ENCODE measurements at regions not wholly inside any gene's neighbourhood (a gene's known extent, or its start where the extent isn't known, plus 50 kb on each side); places are given as distances from the start of the nearest gene placed in this dataset.
"Not testable (repeated sequence)": the region's sequence is repeated elsewhere in the genome, so short reads cannot be mapped to it uniquely, and the experiment has no call there.

DNA sequence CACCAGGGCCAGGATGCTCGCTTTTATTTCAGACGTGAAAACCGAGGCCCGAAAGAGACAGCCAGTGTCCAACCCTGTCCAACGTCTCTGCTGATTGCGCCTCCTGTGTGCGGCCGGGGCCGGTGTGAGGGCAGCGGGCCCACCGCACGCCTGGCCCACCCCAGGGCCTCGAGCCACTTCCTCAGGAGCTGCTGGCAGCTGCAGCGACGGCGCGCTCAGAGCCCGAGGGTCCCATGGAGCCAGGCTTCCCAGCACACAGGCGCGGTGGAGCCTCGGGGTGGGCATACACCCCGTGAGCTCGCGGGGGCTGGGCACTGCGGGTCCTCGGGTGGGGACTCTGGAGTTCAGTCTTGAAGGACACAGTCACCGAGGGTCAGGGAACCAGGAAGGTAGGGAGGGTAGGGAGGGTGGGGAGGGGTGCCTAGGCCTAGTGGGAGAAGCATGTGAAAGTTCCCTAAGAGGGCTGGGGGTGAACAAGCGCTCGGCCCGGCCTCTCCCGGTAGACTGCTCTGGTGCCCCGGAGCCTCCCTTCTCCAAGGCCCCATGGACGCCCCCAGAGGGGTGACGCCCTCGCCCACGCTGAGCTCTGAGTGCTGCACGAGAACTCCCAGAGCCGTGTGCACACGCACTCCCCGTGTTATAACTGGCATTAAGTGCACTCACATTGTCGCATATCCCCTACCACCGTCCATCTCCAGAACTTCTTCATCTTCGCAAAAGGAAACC, 1547.2 kb downstream of the RPIA start:
- not testable (repeated sequence) for DNase-seq

DNA sequence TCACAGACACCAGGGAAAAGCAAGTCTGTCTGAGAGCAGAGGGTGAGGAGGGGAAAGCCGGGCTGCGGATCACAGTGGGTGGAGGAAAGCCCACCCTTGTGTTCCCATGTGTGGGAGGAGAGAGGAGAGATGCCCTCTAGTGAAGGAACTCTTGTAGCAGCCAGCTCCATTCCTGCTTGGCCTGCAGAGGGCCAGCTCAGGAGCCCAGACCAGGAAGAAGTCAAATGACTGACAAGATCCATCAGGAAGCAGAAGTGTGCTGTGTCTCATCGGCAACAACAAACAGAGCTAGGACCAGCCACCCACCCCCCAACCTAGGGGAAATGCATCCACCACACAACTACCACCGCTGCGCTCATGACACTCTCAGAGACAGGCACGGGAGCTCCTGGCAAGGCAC, 1548.3 kb downstream of the RPIA start:
- not testable (repeated sequence) for DNase-seq

DNA sequence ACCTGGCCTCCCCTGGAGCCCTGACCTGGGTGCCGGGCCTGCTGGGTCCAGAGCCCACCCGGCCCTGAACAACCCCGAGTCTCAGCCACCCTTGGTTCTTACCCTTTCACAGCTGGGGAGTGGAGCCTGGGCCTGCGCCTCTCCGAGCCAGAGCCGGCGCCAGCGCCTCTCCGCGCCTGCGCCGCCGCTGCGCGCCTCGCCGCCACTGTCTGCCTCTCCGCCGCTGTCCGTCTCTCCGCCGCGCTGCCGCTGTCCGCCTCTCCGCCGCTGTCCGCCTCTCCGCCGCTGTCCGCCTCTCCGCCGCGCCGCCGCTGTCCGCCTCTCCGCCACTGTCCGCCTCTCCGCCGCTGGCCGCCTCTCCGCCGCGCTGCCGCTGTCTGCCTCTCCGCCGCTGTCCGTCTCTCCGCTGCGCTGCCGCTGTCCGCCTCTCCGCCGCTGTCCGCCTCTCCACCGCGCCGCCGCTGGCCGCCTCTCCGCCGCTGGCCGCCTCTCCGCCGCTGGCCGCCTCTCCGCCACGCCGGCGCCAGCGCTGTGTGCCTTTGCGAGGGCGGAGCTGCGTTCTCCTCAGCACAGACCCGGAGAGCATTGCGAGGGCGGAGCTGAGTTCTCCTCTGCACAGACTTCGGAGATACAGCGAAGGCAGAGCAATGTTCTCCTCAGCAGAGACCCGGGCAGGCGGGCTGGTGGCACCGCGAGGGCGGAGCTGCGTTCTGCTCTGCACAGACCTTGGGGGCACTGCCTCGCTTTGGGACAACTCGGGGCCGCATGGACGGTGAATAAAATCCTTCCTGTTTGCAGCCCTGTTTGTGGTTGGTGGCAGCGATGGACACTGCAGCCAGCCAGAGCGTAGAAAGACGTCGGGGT, 1553.7 kb downstream of the RPIA start:
- not testable (repeated sequence) for DNase-seq

DNA sequence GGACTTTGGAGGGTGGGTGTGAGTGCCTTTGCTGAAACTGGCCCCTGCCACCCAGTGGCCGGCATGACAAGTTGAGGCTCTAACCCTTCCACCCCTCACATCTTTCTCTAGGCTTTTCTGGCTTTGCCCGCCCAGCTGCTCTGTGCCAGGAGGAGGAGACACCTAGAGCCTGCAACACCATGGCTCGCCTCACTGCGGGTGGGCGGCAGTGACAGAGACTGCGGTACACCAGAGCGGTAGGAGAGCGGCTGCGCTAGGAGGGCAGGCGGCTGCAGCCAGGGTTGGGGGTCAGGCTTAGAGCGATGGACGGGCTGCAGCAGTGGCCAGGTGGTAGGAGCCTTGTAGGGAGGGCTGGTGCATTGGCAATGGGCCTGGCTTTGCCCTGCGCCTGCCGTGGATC, 1556.9 kb downstream of the RPIA start:
- not testable (repeated sequence) for DNase-seq

DNA sequence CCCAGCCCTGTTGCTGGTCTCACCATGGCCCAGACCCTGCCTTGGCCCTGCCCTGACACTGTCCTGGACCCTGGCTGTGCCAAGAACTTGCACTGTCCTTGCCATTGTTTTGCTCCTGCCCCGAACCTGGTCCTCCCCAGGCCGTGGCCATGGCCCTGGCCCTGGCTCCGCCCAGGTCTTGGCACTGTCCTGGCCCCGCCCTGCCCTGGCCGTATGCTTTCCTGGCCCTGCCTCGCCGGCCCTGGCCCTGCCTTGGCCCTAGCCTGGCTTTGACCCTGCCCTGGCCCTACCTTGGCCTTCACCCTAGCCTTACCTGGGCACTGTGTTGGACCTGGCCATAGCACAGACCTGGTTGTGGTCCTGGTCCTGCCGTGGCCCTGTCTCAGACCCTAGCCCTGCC, 1558.9 kb downstream of the RPIA start:
- DNase-seq, result not testable (repeated sequence)

DNA sequence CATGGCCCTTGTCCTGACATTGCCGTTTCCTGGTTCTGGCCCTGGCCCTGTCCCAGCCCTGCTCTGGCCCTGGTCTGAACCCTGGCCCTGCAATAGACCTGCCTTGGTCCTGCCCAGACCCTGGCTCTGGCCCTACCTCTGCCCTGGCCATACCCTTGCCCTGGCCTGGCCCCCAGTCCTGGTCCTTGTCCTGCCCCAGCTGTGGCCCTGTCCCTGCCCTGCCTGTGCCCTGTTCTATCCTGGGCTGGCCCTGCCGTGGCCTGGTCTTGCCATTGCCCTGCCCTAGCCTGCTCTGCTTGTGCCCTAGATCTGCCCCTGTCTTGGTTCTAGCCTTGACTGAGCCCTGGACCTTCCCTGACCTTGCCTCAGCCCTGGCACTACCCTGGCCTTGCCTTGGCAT, 1560.1 kb downstream of the RPIA start:
- not testable (repeated sequence) for DNase-seq

DNA sequence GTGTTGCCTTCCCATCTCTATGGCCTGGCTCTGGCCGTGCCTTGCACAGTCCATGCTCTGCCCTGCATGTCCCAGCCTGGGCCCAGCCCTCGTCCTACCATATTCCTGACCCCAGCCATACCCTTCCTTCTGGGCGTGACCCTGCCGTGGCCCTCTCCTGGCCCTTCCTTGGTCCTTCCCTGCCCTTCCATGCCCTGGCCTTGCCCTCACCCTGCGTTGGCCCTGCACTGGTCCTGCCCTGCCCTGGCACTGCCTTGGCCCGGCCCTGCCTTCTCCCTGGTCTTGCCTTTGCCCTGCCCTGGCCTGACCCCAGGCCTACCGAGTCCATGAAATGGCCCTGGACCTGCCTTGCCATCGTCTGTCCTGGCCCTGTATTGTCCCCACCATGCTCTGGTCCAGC, 1561.8 kb downstream of the RPIA start:
- not testable (repeated sequence) for DNase-seq

DNA sequence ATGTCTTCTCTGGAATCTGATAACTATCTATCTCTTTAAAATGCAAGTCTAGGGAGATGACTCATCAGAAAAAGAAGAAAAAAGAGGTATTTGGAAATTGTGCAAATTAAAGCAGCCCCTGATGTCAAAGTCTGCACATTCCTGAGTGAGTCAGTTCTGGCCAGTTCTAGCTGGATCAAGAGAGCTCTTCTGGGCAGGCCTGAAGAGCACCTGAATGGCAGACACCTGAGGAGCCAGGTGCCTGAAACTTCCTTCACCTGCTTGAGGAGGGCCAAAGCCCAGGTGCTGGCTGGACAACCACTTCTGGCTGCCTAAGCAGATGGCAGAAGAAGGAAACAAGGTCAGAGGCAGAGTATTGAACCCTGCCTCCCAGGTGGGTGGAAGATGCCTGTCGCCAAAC, 1575.4 kb downstream of the RPIA start:
- not testable (repeated sequence) for DNase-seq

DNA sequence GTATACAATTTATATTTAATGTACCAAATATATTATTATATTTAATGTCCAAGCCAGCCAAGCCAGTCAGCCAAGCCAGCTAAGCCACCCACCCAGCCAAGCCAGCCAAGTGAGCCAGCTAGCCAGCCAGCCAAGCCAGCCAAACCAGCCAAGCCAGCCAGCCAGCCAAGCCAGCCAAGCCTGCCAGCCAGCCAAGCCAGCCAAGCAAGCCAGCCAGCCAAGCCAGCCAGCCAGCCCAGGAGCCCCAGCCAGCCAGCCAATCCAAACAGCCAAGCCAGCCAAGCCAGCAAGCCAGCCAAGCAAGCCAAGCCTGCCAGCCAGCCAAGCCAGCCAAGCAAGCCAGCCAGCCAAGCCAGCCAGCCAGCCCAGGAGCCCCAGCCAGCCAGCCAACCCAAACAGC, 1596.3 kb downstream of the RPIA start:
- DNase-seq, result not testable (repeated sequence)

DNA sequence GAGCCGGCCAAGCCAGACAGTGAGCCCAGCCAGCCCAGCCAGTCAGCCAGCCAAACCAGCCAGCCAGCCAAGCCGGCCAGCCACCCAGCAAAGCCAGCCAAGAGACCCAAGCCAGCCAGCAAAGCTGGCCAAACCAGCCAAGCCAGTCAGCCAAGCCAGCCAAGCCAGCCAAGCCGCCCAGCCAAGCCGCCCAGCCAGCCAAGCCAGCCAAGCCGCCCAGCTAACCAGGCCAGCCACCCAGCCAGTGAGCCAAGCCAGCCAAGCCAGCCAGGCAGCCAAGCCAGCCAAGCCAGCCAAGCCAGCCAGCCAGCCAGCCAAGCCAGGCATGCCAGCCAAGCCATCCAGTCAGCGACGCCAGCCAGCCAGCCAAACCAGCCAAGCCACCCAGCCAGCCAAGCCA, 1596.9 kb downstream of the RPIA start:
- not testable (repeated sequence) for DNase-seq

DNA sequence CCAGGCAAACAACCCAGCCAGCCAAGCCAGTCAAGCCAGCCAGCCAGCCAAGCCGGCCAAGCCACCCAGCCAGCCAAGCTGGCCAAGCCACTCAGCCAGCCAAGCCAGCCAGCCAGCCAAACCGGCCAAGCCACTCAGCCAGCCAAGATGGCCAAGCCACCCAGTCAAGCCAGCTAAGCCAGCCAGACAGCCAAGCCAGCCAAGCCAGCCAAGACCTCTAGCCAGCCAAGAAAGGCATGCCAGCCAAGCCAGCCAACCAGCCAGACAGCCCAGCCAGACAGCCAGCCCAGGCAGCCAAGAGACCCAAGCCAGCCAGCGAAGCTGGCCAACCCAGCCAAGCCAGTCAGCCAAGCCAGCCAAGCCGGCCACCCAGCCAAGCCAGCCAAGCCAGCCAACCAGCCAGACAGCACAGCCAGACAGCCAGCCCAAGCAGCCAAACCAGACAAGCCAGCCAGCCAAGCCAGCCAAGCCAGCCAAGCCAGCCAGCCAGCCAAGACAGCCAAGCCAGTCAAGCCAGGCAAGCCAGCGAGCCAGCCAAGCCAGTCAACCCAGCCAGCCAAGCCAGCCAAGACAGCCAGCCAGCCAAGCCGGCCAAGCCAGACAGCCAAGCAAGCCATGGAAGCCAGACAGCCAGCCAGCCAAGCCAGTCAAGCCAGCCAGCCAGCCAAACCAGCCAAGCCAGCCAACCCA, 1598.0 kb downstream of the RPIA start:
- not testable (repeated sequence) for DNase-seq

DNA sequence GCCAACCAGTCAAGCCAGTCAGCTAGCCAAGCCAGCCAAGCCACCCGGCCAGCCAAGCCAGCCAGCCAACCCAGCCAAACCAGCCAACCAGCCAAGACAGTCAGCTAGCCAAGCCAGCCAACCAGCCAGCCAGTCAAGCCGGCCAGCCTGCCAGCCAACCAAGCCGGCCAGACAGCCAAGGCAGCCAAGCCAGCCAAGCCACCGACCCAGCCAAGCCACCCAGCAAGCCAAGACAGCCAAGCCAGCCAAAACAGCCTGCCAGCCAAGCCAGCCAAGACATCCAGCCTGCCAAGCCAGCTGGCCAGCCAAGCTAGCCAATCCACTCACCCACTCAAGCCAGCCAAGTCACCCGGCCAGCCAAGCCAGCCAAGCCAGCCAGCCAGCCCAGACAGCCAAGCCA, 1599.2 kb downstream of the RPIA start:
- not testable (repeated sequence) for DNase-seq

DNA sequence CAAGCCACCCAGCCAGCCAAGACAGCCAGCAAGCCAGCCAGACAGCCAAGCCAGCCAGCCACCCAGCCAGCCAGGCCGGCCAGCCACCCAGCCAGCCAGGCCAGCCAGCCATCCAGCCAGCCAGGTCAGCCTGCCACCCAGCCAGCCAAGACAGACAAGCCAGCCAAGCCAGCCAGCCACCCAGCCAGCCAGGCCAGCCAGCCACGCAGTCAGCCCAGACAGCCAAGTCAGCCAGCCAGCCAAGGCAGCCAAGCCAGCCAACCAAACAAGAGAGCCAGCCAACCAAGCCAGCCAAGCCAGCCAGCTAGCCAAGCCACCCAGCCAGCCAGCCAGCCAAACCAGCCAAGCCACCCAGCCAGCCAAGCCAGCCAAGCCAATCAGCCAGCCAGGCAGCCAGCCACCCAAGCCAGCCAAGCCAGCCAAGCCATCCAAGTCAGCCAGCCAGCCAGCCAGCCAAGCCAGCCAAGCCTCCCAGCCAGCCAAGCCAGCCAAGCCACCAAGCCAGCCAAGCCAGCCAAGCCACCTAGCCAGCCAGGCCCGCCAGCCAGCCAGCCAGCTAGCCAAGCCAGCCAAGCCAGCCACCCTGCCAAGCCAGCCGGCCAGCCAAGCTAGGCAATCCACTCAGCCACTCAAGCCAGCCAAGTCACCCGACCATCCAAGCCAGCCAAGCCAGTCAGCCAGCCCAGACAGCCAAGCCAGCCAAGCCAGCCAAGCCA, 1599.9 kb downstream of the RPIA start:
- not testable (repeated sequence) for DNase-seq

DNA sequence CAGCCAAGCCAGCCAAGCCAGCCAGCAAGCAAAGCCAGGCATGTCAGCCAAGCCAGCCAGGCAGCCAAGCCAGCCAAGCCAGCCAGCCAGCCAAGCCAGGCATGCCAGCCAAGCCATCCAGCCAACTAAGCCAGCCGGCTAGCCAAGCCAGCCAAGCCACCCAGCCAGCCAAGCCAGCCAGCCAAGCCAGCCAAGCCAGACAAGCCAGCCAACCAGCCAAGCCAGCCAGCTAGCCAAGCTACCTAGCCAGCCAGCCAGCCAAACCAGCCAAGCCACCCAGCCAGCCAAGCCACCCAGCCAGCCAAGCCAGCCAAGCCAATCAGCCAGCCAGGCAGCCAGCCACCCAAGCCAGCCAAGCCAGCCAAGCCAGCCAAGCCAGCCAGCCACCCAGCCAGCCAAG, 1600.5 kb downstream of the RPIA start:
- DNase-seq, result not testable (repeated sequence)

DNA sequence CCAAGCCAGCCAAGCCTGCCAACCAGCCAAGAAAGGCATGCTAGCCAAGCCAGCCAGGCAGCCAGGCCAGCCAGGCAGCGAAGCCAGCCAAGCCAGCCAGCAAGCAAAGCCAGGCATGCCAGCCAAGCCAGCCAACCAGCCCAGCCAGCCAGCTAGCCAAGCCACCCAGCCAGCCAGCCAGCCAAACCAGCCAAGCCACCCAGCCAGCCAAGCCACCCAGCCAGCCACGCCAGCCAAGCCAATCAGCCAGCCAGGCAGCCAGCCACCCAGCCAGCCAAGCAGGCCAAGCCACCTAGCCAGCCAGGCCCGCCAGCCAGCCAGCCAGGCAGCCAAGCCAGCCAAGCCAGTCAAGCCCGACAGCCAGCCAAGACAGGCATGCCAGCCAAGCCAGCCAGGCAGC, 1601.0 kb downstream of the RPIA start:
- DNase-seq, result not testable (repeated sequence)

DNA sequence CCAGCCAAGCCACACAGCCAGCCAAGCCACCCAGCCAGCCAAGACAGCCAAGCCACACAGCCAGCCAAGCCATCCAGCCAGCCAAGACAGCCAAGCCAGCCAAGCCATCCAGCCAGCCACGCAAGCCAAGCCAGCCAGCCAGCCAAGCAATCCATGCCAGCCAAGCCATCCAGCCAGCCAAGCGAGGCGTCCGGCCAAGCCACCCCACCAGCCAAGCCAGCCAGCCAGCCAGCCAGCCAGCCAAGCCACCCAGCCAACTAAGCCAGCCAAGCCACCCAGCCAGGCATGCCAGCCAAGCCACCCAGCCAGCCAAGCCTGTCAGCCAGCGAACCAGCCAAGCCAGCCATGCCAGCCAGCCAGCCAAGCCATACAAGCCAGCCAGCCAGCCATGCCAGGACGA, 1601.8 kb downstream of the RPIA start:
- DNase-seq, result not testable (repeated sequence)

DNA sequence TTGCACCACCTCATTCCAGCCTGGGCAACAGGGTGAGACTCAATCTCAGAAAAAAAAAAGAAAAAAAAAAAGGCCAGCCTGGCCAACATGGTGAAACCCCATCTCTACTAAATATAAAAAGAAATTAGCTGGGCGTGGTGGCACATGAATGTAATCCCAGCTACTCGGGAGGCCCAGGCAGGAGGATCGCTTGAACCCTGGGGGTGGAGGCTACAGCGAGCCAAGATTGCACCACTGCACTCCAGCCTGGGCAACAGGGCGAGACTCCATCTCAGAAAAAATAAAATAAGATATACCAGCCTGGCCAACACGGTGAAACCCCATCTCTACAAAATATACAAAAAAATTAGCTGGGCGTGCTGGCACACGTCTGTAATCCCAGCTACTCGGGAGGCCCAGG, 1602.3 kb downstream of the RPIA start:
- DNase-seq, result not testable (repeated sequence)

DNA sequence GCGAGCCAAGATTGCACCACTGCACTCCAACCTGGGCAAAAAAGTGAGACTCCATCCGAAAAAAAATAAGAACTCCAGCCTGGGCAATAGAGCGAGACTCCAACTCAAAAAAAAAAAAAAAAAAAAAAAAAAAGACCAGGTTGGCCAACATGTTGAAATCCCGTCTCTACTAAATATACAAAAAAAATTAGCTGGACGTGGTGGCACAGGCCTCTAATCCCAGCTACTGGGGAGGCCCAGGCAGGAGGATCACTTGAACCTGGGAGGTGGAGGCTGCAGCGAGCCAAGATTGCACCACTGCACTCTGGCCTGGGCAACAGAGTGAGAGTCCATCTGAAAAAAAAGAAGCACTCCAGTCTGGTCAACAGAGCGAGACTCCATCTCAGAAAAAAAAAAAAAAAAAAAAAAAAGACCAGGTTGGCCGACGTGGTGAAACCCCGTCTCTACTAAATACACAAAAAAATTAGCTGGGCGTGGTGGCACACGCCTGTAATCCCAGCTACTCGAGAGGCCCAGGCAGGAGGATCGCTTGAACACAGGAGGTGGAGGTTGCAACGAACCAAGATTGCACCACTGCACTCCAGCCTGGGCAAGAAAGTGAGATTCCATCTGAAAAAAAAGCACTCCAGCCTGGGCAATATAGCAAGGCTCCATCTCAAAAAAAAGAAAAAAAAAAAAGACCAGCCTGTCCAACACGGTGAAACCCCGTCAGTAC, 1603.7 kb downstream of the RPIA start:
- DNase-seq, result not testable (repeated sequence)

DNA sequence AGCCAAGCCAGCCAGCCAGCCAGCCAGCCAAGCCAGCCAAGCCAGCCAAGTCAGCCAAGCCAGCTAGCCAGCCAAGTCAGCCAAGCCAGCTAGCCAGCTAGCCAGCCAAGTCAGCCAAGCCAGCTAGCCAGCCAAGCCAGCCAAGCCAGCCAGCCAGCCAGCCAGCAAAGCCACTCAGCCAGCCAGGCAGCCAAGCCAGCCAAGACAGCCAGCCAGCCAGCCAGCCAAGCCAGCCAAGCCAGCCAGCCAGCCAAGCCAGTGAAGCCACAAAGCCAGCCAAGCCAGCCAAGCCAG, 1605.0 kb downstream of the RPIA start:
- not testable (repeated sequence) for DNase-seq

DNA sequence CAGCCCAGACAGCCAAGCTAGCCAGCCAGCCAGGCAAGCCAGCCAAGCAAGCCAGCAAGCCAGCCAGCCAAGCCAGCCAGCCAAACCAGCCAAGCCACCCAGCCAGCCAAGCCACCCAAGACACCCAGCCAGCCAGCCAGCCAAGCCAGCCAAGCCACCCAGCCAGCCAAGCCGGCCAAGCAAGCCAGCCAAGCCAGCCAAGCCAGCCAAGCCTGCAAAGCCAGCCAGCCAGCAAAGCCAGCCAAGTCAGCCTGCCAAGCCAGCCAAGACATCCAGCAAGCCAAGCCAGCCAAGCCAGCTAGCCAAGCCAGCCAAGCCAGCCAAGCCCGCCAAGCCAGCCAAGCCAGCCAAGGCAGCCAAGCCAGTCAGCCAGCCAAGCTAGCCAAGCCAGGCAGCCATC, 1606.2 kb downstream of the RPIA start:
- not testable (repeated sequence) for DNase-seq

DNA sequence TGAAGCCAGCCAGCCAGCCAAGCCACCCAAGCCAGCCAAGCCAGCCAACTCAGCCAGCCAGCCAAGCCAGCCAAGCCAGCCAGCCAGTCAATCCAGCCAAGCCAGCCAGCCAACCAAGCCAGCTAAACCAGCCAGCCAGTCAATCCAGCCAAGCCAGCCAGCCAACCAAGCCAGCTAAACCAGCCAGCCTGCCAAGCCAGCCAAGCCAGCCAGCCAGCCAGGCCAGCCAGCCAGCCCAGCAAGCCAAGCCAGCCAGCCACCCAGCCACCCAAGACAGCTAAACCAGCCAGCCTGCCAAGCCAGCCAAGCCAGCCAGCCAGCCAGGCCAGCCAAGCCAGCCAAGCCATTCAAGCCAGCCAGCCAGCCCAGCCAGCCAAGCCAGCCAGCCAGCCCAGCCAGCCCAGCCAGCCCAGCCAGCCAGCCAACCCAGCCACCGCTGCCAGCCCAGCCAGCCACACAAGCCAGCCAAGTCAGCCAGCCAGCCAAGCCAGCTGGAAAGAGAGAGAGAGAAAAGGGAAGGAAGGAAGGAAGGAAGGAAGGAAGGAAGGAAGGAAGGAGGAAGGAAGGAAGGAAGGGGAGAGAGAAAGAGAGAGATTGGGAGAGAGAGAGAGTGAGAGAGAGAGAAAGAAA, 1606.8 kb downstream of the RPIA start:
- not testable (repeated sequence) for DNase-seq

DNA sequence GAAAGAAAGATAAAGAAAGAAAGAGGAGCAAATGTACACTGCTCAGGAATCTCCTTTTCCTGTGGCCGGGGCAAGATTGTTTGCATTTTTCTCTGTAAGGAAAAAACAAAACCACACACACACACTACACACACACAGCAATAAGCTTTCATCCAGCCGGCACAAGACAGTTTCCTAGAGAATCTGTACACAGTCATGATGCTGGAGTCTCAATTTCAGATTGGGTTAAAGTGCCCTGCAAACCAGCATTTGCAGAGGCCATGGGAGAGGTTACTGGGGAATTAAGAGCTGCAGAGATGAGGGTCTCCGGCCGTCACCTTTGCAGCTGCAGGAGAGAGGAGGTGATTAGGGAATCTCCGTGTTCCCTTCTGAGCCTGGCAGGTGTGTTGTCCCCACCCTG, 1607.5 kb downstream of the RPIA start:
- DNase-seq, result not testable (repeated sequence)
